Karpas-422 (cell line): ENCODE measurements at regions not wholly inside any gene's neighbourhood (a gene's known extent, or its start where the extent isn't known, plus 50 kb on each side); places are given as distances from the start of the nearest gene placed in this dataset.

Experiments
- DNase-seq: peaks from one replicate; pipeline ENCODE4 v3.0.0-alpha.2; 2015
- H2AFZ ChIP-seq: fragments of 200-600 bp; sonication (generic); 2 replicates; pipeline ENCODE4 v1.6.1; 2014; ENCODE audit warnings: antibody characterized with exemption, low read length, mixed read lengths
- H3K27ac ChIP-seq: fragments of 200-600 bp; sonication (generic); 2 replicates; pipeline ENCODE4 v1.5.1; 2014; ENCODE audit warnings: mild to moderate bottlenecking, low read length, moderate library complexity
- H3K27me3 ChIP-seq: fragments of 200-600 bp; sonication (generic); 2 replicates; pipeline ENCODE4 v1.6.1; 2014; ENCODE audit warnings: low read length, mixed read lengths
- H3K36me3 ChIP-seq: fragments of 200-600 bp; sonication (generic); 2 replicates; pipeline ENCODE4 v1.6.1; 2014; ENCODE audit warnings: low read length, mixed read lengths; ENCODE audit not compliant: insufficient read depth
- H3K4me1 ChIP-seq: fragments of 200-600 bp; sonication (generic); 2 replicates; pipeline ENCODE4 v1.6.1; 2014; ENCODE audit warnings: mild to moderate bottlenecking, low read length, mixed read lengths
- H3K4me2 ChIP-seq: fragments of 200-600 bp; sonication (generic); 2 replicates; pipeline ENCODE4 v1.6.1; 2014; ENCODE audit warnings: low read length, low read depth, mild to moderate bottlenecking; ENCODE audit not compliant: poor library complexity, severe bottlenecking
- H3K4me3 ChIP-seq: fragments of 200-600 bp; sonication (generic); 2 replicates; pipeline ENCODE4 v1.5.1; 2014; ENCODE audit warnings: mild to moderate bottlenecking, antibody characterized with exemption, low read length, mixed read lengths
- H3K79me2 ChIP-seq: fragments of 200-600 bp; sonication (generic); 2 replicates; pipeline ENCODE4 v1.6.1; 2014; ENCODE audit warnings: mild to moderate bottlenecking, low read length, mixed read lengths
- H3K9ac ChIP-seq: fragments of 200-600 bp; sonication (generic); 2 replicates; pipeline ENCODE4 v1.6.0; 2014; ENCODE audit warnings: low read length
- H3K9me2 ChIP-seq: fragments of 200-600 bp; sonication (generic), shearing (Covaris generic); replicated peaks from 2 replicates; pipeline ENCODE4 v1.6.0; 2014; ENCODE audit warnings: mild to moderate bottlenecking, low read length, moderate library complexity; ENCODE audit not compliant: insufficient read depth
- H3K9me3 ChIP-seq: fragments of 300-700, 200-600 bp; sonication (generic); 2 replicates; pipeline ENCODE4 v1.6.1; 2014; ENCODE audit warnings: low read length, mixed read lengths
- H4K20me1 ChIP-seq: fragments of 200-600 bp; sonication (generic); 2 replicates; pipeline ENCODE4 v1.6.1; 2014; ENCODE audit warnings: mild to moderate bottlenecking, antibody characterized with exemption, low read length, low read depth; ENCODE audit not compliant: insufficient read depth

GRCh38 chr3:18111796-18112232 is 313.3 kb downstream of the SATB1 start:
- Histone ChIP-seq H3K27ac (no peak overlapping the region), H3K4me2 (no peak overlapping the region), H3K9me2 (no peaks in the 10 kb centered on the region), H3K79me2 (no peaks in the 10 kb centered on the region), H3K9ac (no peak overlapping the region), H3K36me3 (no peaks in the 10 kb centered on the region), H3K4me3 (no peak overlapping the region), H3K9me3 (no peaks in the 10 kb centered on the region), H3K27me3 (no peaks in the 10 kb centered on the region), H4K20me1 (no peaks in the 10 kb centered on the region), H2AFZ (no peak overlapping the region), H3K4me1 (no peaks in the 10 kb centered on the region)
- DNase-seq, result no peak

GRCh38 chr3:18103591-18103990 is 321.5 kb downstream of the SATB1 start:
- Histone ChIP-seq H3K9ac (no peak overlapping the region), H3K9me3 (no peaks in the 10 kb centered on the region), H3K36me3 (no peaks in the 10 kb centered on the region), H3K27ac (no peak overlapping the region), H3K4me3 (no peak overlapping the region), H3K9me2 (no peaks in the 10 kb centered on the region), H3K4me2 (no peak overlapping the region), H3K4me1 (no peaks in the 10 kb centered on the region), H3K79me2 (no peaks in the 10 kb centered on the region), H2AFZ (no peak overlapping the region), H4K20me1 (no peaks in the 10 kb centered on the region), H3K27me3 (no peaks in the 10 kb centered on the region)
- no peak for DNase-seq

- Histone ChIP-seq H3K9me2 (no peaks in the 10 kb centered on the region), H3K9me3 (no peaks in the 10 kb centered on the region), H3K79me2 (no peaks in the 10 kb centered on the region), H3K4me2 (no peak overlapping the region), H3K9ac (no peak overlapping the region), H2AFZ (no peak overlapping the region), H3K27me3 (no peaks in the 10 kb centered on the region), H3K27ac (no peak overlapping the region), H3K36me3 (no peaks in the 10 kb centered on the region), H4K20me1 (no peaks in the 10 kb centered on the region), H3K4me1 (no peaks in the 10 kb centered on the region), H3K4me3 (no peak overlapping the region)
- DNase-seq, result no peak
Observed at GRCh38 chr3:18100121-18100520, 325.0 kb downstream of the SATB1 start.

GRCh38 chr3:18099611-18100010 is 325.5 kb downstream of the SATB1 start:
- no peaks in the 10 kb centered on the region for H3K4me1 ChIP-seq
- H3K4me2 ChIP-seq, result no peak overlapping the region
- DNase-seq, result no peak

GRCh38 chr3:18098960-18099587 is 326.1 kb downstream of the SATB1 start:
- Histone ChIP-seq H3K9me3 (no peaks in the 10 kb centered on the region), H2AFZ (no peak overlapping the region), H3K9ac (no peak overlapping the region), H3K4me1 (no peaks in the 10 kb centered on the region), H3K4me2 (no peak overlapping the region), H3K9me2 (no peaks in the 10 kb centered on the region), H3K36me3 (no peaks in the 10 kb centered on the region), H3K79me2 (no peaks in the 10 kb centered on the region), H3K4me3 (no peak overlapping the region), H3K27me3 (no peaks in the 10 kb centered on the region), H3K27ac (no peak overlapping the region), H4K20me1 (no peaks in the 10 kb centered on the region)
- DNase-seq, result no peak

More at GRCh38 chr3:18099611-18100010, 325.5 kb downstream of the SATB1 start:
- H3K9me3 ChIP-seq, result no peaks in the 10 kb centered on the region
- no peaks in the 10 kb centered on the region for H3K9me2 ChIP-seq
- H4K20me1 ChIP-seq, result no peaks in the 10 kb centered on the region
- no peak overlapping the region for H3K9ac ChIP-seq
- no peak overlapping the region for H3K27ac ChIP-seq
- H3K36me3 ChIP-seq, result no peaks in the 10 kb centered on the region
- H3K79me2 ChIP-seq, result no peaks in the 10 kb centered on the region
- no peak overlapping the region for H3K4me3 ChIP-seq
- no peaks in the 10 kb centered on the region for H3K27me3 ChIP-seq
- H2AFZ ChIP-seq, result no peak overlapping the region

- no peak for DNase-seq
- Histone ChIP-seq H3K9me2 (no peaks in the 10 kb centered on the region), H4K20me1 (no peaks in the 10 kb centered on the region), H3K9ac (no peak overlapping the region), H3K4me2 (no peak overlapping the region), H3K4me1 (no peaks in the 10 kb centered on the region), H2AFZ (no peak overlapping the region), H3K79me2 (no peaks in the 10 kb centered on the region), H3K27me3 (no peaks in the 10 kb centered on the region), H3K36me3 (no peaks in the 10 kb centered on the region), H3K4me3 (no peak overlapping the region), H3K27ac (no peak overlapping the region), H3K9me3 (no peaks in the 10 kb centered on the region)
Observed at GRCh38 chr3:18097989-18098388, 327.1 kb downstream of the SATB1 start.

GRCh38 chr3:18097473-18097872 is 327.7 kb downstream of the SATB1 start:
- DNase-seq, result no peak

GRCh38 chr3:18092726-18093125 is 332.4 kb downstream of the SATB1 start:
- H3K4me3 ChIP-seq, result no peak overlapping the region
- no peak overlapping the region for H2AFZ ChIP-seq
- no peak for DNase-seq
- H4K20me1 ChIP-seq, result no peaks in the 10 kb centered on the region
- no peaks in the 10 kb centered on the region for H3K4me1 ChIP-seq
- H3K9me2 ChIP-seq, result no peaks in the 10 kb centered on the region
- no peak overlapping the region for H3K4me2 ChIP-seq
- no peak overlapping the region for H3K9ac ChIP-seq
- H3K36me3 ChIP-seq, result no peaks in the 10 kb centered on the region
- no peaks in the 10 kb centered on the region for H3K27me3 ChIP-seq
- H3K79me2 ChIP-seq, result no peaks in the 10 kb centered on the region
- H3K9me3 ChIP-seq, result no peaks in the 10 kb centered on the region
- no peak overlapping the region for H3K27ac ChIP-seq

More at GRCh38 chr3:18097473-18097872, 327.7 kb downstream of the SATB1 start:
- Histone ChIP-seq H3K4me3 (no peak overlapping the region), H2AFZ (no peak overlapping the region), H3K27ac (no peak overlapping the region), H3K4me1 (no peaks in the 10 kb centered on the region), H3K9ac (no peak overlapping the region), H3K4me2 (no peak overlapping the region), H4K20me1 (no peaks in the 10 kb centered on the region), H3K27me3 (no peaks in the 10 kb centered on the region), H3K9me2 (no peaks in the 10 kb centered on the region), H3K79me2 (no peaks in the 10 kb centered on the region), H3K36me3 (no peaks in the 10 kb centered on the region), H3K9me3 (no peaks in the 10 kb centered on the region)
